ENCODE measurements at regions not wholly inside any gene's neighbourhood (a gene's known extent, or its start where the extent isn't known, plus 50 kb on each side); places are given as distances from the start of the nearest gene placed in this dataset.
A peak's percentile ranks its signal among the peaks of the same experiment; 100 is the strongest.

GRCh38 chr12:98198261-98198982, 317.0 kb upstream of the TMPO start:
- Histone ChIP-seq H3K4me1 (no peaks in the 10 kb centered on the region), H3K4me3 (no peak overlapping the region), H3K27me3 (no peaks in the 10 kb centered on the region), H4K20me1 (no peaks in the 10 kb centered on the region), H3K4me2 (no peak overlapping the region), H3K9me3 (0 out of 2 replicates have a peak, but pooled peaks cover 8% of the 10 kb centered on the region), H3K27ac (no peak overlapping the region), H3K36me3 (no peaks in the 10 kb centered on the region), H3K9ac (no peak overlapping the region)
- TF ChIP-seq Cebpa-rat (IDR thresholded peaks at IDR 0.05): no peak

GRCh38 chr12:98208816-98209215, 306.6 kb upstream of the TMPO start:
- Histone ChIP-seq H4K20me1 (no peaks in the 10 kb centered on the region), H3K36me3 (no peaks in the 10 kb centered on the region), H3K4me3 (no peak overlapping the region), H3K9ac (no peak overlapping the region), H3K27me3 (no peaks in the 10 kb centered on the region), H3K4me2 (no peak overlapping the region), H3K9me3 (no peaks in the 10 kb centered on the region), H3K27ac (no peak overlapping the region), H3K4me1 (peaks cover 15% of the 10 kb centered on the region)
- no peak for TF ChIP-seq Cebpa-rat (IDR thresholded peaks at IDR 0.05)

- no peak for TF ChIP-seq Cebpa-rat (IDR thresholded peaks at IDR 0.05)
- Histone ChIP-seq H4K20me1 (no peaks in the 10 kb centered on the region), H3K4me1 (peaks cover 15% of the 10 kb centered on the region), H3K27me3 (no peaks in the 10 kb centered on the region), H3K9me3 (no peaks in the 10 kb centered on the region), H3K9ac (no peak overlapping the region), H3K27ac (no peak overlapping the region), H3K4me3 (no peak overlapping the region), H3K4me2 (no peak overlapping the region), H3K36me3 (no peaks in the 10 kb centered on the region)
Observed at GRCh38 chr12:98211909-98212695, 303.3 kb upstream of the TMPO start.

- Histone ChIP-seq H3K36me3 (no peaks in the 10 kb centered on the region), H3K27ac (no peak overlapping the region), H3K4me3 (no peak overlapping the region), H3K4me2 (no peak overlapping the region), H3K9me3 (no peaks in the 10 kb centered on the region), H3K27me3 (no peaks in the 10 kb centered on the region), H3K9ac (no peak overlapping the region), H3K4me1 (peaks cover 15% of the 10 kb centered on the region), H4K20me1 (no peaks in the 10 kb centered on the region)
- TF ChIP-seq Cebpa-rat (IDR thresholded peaks at IDR 0.05): no peak
Observed at GRCh38 chr12:98213556-98213955, 301.8 kb upstream of the TMPO start.

- no peaks in the 10 kb centered on the region for H3K27me3 ChIP-seq
- no peak overlapping the region for H3K9ac ChIP-seq
- no peaks in the 10 kb centered on the region for H3K36me3 ChIP-seq
- no peak overlapping the region for H3K4me2 ChIP-seq
- TF ChIP-seq Cebpa-rat (IDR thresholded peaks at IDR 0.05): no peak
- H3K4me3 ChIP-seq: no peak overlapping the region
- H3K9me3 ChIP-seq: no peaks in the 10 kb centered on the region
- H4K20me1 ChIP-seq: no peaks in the 10 kb centered on the region
- no peak overlapping the region for H3K27ac ChIP-seq
- H3K4me1 ChIP-seq: peaks cover 3% of the 10 kb centered on the region
Observed at GRCh38 chr12:98217257-98217656, 298.1 kb upstream of the TMPO start.

- peaks cover 14% of the 10 kb centered on the region for H3K4me1 ChIP-seq
- no peak overlapping the region for H3K4me2 ChIP-seq
- no peaks in the 10 kb centered on the region for H3K9me3 ChIP-seq
- no peak for TF ChIP-seq Cebpa-rat (IDR thresholded peaks at IDR 0.05)
- H3K27me3 ChIP-seq: no peaks in the 10 kb centered on the region
- H3K27ac ChIP-seq: no peak overlapping the region
- no peak overlapping the region for H3K4me3 ChIP-seq
- H3K36me3 ChIP-seq: no peaks in the 10 kb centered on the region
- H4K20me1 ChIP-seq: no peaks in the 10 kb centered on the region
- no peak overlapping the region for H3K9ac ChIP-seq
Observed at GRCh38 chr12:98220636-98221035, 294.8 kb upstream of the TMPO start.

- no peak overlapping the region for H3K4me3 ChIP-seq
- no peak overlapping the region for H3K27ac ChIP-seq
- peaks cover 14% of the 10 kb centered on the region for H3K4me1 ChIP-seq
- no peaks in the 10 kb centered on the region for H4K20me1 ChIP-seq
- H3K9me3 ChIP-seq: peaks cover 4% of the 10 kb centered on the region; the same call in 1 of the 2 replicates
- TF ChIP-seq Cebpa-rat (IDR thresholded peaks at IDR 0.05): no peak
- no peaks in the 10 kb centered on the region for H3K27me3 ChIP-seq
- no peaks in the 10 kb centered on the region for H3K36me3 ChIP-seq
- H3K9ac ChIP-seq: no peak overlapping the region
- H3K4me2 ChIP-seq: no peak overlapping the region
Observed at GRCh38 chr12:98221243-98221808, 294.1 kb upstream of the TMPO start.

- Histone ChIP-seq H3K27me3 (no peaks in the 10 kb centered on the region), H4K20me1 (no peaks in the 10 kb centered on the region), H3K27ac (no peak overlapping the region), H3K36me3 (no peaks in the 10 kb centered on the region), H3K4me3 (no peak overlapping the region), H3K9me3 (peaks cover 13% of the 10 kb centered on the region; the same call in 1 of the 2 replicates), H3K9ac (no peak overlapping the region), H3K4me1 (peaks cover 14% of the 10 kb centered on the region), H3K4me2 (no peak overlapping the region)
- TF ChIP-seq Cebpa-rat (IDR thresholded peaks at IDR 0.05): no peak
Observed at GRCh38 chr12:98222135-98222534, 293.3 kb upstream of the TMPO start.

GRCh38 chr12:98224584-98225221, 290.7 kb upstream of the TMPO start:
- H3K4me2 ChIP-seq: peak overlapping the region; percentile 42
- H3K4me1 ChIP-seq: peaks cover 14% of the 10 kb centered on the region
- no peak overlapping the region for H3K4me3 ChIP-seq
- no peak for TF ChIP-seq Cebpa-rat (IDR thresholded peaks at IDR 0.05)
- H3K27me3 ChIP-seq: no peaks in the 10 kb centered on the region
- H3K9me3 ChIP-seq: peaks cover 13% of the 10 kb centered on the region; the same call in 1 of the 2 replicates
- H3K27ac ChIP-seq: no peak overlapping the region
- H3K9ac ChIP-seq: no peak overlapping the region
- H4K20me1 ChIP-seq: no peaks in the 10 kb centered on the region
- no peaks in the 10 kb centered on the region for H3K36me3 ChIP-seq

All from BLaER1 (cell line).